GM18502 (cell line): ENCODE measurements at regions not wholly inside any gene's neighbourhood (a gene's known extent, or its start where the extent isn't known, plus 50 kb on each side); places are given as distances from the start of the nearest gene placed in this dataset.
"Not testable (repeated sequence)": the region's sequence is repeated elsewhere in the genome, so short reads cannot be mapped to it uniquely, and the experiment has no call there.

Source experiments
- ATAC-seq: cut with Tn5 transposase; IDR thresholded peaks from one replicate; pipeline ENCODE4 v1.9.1; 2021; ENCODE audit warnings: mild to moderate bottlenecking; ENCODE audit not compliant: unreplicated experiment, poor library complexity

GRCh38 chr1:191438979-191439378 lies 719.3 kb upstream of the RGS18 start:
- no peak for ATAC-seq

DNA sequence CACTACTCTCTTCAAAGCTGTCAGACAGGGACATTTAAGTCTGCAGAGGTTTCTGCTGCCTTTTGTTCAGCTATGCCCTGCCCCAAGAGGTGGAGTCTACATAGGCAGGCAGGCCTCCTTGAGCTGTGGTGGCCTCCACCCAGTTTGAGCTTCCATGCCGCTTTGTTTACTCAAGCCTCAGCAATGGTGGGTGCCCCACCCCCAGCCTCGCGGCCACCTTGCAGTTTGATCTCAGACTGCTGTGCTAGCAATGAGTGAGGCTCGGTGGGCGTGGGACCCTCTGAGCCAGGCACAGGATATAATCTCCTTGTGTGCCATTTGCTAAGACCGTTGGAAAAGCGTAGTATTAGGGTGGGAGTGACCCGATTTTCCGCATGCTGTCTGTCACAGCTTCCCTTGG lies 710.0 kb upstream of the RGS18 start:
- ATAC-seq, result not testable (repeated sequence)

- no peak for ATAC-seq
Observed at GRCh38 chr1:191452586-191452985, 705.7 kb upstream of the RGS18 start.

DNA sequence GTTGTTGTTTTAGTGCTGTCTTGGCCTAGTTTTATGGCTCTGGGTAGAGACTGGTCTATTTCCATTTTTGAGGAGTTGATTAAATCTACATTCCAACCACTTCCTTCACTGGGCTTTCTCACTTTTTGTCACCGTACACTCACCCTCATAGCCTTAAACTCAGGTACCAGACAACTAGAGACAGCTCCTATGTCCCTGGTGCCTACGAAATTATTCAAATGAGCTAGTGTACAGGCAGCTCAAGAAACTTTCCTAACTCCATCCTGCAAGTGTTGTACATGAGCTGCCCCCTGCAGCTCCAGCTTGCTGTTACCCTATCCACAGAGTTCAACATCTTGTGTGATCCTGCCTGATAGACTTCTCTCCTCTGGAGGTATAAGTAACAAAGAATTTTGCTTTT lies 704.8 kb upstream of the RGS18 start:
- ATAC-seq, result no peak

- no peak for ATAC-seq
Observed at GRCh38 chr1:191457889-191458288, 700.4 kb upstream of the RGS18 start.

DNA sequence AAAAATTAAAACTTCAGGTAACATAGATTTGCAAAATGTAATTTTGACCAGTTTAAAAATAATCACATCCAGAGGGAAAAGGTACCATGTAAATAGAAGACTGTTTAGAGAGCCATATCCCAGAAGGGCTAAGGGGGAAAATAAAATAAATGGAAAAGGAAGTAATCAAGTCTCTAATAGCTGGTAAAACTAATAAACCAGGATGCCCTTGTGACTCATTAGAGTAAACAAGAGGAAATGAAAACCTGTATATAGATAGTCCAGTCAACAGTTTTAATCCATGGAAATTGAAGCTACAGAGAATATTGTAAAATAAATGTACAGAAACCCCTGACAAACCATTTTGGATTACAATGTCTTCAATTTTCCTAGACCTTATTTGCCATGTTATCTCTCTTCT lies 698.0 kb upstream of the RGS18 start:
- no peak for ATAC-seq

DNA sequence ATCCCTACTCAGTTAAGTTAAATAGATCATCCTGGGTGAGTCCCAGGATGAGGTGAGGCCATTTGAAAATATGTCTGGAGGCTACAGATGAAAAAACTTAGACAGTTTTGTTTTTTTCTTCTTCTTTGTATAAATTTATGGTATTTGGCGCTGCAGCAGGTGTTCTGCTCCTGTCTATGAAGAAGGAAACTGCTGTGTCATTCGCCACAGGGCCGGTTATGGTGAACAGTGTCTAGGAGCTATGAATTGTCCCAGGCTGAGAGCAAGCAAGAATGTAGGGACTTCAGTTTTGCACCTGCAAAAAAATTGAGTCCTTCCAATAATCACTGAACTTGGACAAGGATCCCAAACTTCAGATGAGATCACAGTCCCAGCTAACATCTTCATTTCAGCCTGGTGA lies 674.3 kb upstream of the RGS18 start:
- ATAC-seq, result no peak

- ATAC-seq, result no peak
Observed at GRCh38 chr1:191490303-191490702, 668.0 kb upstream of the RGS18 start.

DNA sequence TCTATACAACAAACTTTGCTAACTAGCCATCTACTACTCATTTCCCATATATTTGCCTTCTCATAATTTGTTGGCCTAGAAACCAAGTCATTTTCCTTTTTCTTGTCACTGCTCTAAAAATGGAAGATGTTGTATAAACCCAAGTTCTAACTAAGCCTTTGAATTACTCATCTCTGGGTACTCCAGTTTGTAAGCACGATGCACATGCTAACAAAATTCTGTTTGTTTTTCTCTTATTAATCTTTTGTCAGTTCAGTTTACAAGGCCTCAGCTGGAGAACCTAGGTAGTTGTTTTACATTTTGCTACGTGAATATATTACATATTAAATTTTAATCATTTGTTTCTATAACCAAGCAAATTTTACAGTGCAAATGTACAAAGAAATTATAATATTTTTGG lies 663.2 kb upstream of the RGS18 start:
- ATAC-seq, result no peak

DNA sequence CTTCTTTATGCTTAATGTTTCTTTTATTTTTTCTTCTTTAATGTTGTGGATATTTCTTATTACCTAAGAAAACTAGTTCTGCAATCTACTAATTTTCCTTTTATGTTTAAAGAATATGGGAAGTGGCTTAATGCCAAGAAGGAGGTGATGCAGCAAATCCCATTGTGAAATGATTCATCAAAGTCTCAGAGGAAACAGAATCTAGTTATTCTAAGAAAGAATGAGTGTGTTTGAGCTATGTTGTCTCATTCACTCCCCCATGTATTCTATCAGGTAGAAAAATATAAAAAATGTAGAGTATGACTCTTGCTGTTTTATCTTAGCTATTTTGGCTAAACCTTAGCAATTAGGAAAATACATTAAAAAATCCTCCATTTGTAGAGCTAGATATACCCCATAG lies 659.9 kb upstream of the RGS18 start:
- no peak for ATAC-seq

DNA sequence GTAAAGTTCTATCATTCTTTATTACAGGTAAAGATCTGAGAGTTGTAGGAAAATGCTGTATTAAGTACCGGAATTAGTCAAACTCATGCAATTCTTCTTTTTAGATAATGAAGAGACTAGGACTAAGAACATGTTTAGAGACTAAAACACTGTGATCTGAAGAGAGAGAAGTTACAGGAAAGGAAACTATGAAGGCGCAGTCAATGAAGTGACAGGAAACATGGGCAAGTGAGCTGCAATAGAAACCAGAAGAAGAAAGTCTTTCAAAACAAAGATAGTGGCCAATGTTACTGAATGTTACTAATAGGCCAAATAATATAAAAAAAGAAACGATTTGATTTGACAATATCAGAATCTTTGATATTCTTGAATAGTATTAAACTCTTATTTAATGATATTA lies 659.4 kb upstream of the RGS18 start:
- ATAC-seq, result no peak

GRCh38 chr1:191504999-191505398 lies 653.3 kb upstream of the RGS18 start:
- ATAC-seq, result no peak

- ATAC-seq, result no peak
Observed at GRCh38 chr1:191508239-191508638, 650.0 kb upstream of the RGS18 start.

DNA sequence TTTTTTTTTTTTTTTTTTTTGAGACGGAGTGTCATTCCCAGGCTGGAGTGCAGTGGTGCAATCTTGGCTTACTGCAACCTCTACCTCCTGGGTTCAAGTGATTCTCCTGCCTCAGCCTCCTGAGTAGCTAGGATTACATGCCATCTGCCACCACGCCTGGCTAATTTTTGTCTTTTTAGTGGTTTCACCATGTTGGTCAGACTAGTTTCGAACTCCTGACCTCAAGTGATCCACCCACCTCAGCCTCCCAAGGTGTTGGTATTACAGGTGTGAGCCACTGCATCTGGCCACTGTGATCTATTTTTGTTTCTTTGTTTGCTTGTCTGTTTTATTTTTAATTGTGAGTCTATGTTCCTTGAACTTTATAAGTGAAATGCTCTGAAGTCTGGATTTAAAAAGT lies 646.8 kb upstream of the RGS18 start:
- ATAC-seq, result not testable (repeated sequence)

DNA sequence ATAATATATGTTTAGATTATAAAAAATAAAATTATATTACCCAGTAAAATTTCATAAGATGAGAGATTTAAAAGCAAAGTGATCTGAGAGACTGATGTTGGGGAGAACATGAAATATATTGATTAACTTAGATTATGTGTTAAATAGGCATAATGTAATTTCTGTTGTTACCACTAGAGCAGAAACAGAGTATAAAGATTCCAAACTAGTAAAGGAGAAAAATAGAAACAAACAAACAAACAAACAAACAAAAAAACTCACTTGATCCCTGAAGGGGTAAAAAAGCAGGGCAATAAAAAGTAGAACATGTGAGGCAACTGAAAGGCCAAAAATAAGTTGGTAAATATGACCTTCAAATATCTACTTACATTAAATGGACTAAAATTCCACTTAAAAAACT lies 640.4 kb upstream of the RGS18 start:
- no peak for ATAC-seq

- ATAC-seq, result no peak
Observed at GRCh38 chr1:191519519-191519918, 638.7 kb upstream of the RGS18 start.

DNA sequence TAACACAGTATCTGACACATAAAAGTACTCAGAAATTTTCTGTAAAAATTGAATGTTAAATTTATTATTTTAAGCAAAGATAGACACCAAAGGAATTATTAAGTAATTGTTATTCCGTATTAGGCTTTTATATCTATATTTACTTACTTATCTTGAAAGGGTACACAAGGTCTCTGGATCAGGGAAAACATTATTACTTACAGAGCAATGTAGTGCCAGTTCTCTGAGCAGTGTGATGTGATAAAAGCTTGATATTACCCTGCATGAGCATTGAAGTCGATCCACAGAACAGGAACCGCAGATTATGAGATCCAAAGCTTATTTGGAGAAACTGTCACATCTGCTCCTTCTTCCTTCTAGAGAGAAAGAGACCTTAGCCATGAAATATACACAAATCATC lies 637.9 kb upstream of the RGS18 start:
- no peak for ATAC-seq

DNA sequence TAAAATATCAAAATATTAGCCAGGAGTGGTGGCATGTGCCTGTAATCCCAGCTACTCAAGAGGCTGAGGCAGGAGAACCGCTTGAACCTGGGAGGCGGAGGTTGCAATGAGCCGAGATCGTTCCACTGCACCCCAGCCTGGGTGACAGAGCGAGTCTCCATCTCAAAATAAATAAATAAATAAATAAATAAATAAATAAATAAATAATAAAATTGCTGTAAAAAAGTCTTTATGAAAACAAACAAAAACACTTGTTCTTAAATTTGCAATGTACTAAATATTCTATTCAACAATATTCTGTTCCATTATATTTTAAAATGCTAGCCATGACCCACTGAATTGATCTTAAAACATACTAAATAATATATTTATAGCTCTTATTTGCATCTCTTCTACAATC lies 632.3 kb upstream of the RGS18 start:
- ATAC-seq, result not testable (repeated sequence)

GRCh38 chr1:191528275-191528674 lies 630.0 kb upstream of the RGS18 start:
- ATAC-seq, result no peak

- no peak for ATAC-seq
Observed at GRCh38 chr1:191530928-191531327, 627.3 kb upstream of the RGS18 start.

DNA sequence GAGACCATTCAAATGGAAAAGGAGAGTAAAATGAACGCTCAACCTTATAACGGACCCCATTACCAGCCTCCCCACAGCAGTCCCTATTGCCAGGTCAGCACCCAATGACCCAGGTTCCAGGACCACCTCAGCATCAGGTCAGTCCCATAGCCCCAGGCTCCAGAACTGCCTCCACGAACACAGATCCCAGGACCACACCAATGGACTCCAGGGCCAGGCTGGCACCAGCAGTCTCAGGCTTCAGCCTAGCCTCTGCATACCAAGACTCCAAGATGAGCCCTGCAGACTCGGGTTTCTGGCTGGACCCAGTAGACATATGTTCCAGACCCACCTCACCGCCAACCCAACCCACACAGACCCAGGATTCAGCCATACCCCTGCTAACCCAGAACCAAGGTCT lies 625.0 kb upstream of the RGS18 start:
- ATAC-seq, result no peak

GRCh38 chr1:191536791-191537429 lies 621.4 kb upstream of the RGS18 start:
- no peak for ATAC-seq

DNA sequence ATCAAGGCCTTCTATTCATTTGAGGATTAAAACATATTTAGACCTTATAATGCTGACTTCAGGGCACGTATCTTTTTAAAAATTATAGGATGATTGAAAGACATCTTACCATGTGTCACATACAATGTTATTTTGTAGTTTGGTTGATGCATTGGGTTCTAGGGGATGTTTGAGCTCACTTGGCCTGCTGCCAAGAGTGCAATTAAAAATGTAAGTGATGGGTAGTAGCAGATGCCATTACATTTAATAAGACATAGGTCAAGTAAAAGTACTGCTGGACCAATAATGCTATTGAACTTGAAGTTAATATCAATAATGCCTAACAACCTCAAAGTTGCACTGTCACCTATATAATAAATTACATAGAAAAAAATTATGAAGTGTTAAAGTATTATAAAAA lies 616.5 kb upstream of the RGS18 start:
- ATAC-seq, result no peak
